ENCODE measurements at regions not wholly inside any gene's neighbourhood (a gene's known extent, or its start where the extent isn't known, plus 50 kb on each side); places are given as distances from the start of the nearest gene placed in this dataset.
"Not testable (repeated sequence)": the region's sequence is repeated elsewhere in the genome, so short reads cannot be mapped to it uniquely, and the experiment has no call there.

- Histone ChIP-seq H3K4me3 (ENCODE audit: low read depth, low read length) (no peak overlapping the region), H3K9me3 (ENCODE audit: control insufficient read depth, insufficient read depth, low read length) (peaks cover 7% of the 10 kb centered on the region), H3K4me1 (ENCODE audit: control insufficient read depth, insufficient read depth, low read length) (no peaks in the 10 kb centered on the region), H3K9ac (ENCODE audit: low read depth, low read length) (no peak overlapping the region), H3K36me3 (ENCODE audit: control insufficient read depth, insufficient read depth, low read length) (no peaks in the 10 kb centered on the region), H3K27me3 (ENCODE audit: control insufficient read depth, insufficient read depth, low read length) (no peaks in the 10 kb centered on the region)
Observed at GRCh38 chr12:126019385-126019784, 954.1 kb downstream of the AACS start.

- Histone ChIP-seq H3K4me3 (ENCODE audit: low read depth, low read length) (no peak overlapping the region), H3K9ac (ENCODE audit: low read depth, low read length) (no peak overlapping the region), H3K9me3 (ENCODE audit: control insufficient read depth, insufficient read depth, low read length) (peaks cover 7% of the 10 kb centered on the region), H3K36me3 (ENCODE audit: control insufficient read depth, insufficient read depth, low read length) (no peaks in the 10 kb centered on the region), H3K27me3 (ENCODE audit: control insufficient read depth, insufficient read depth, low read length) (no peaks in the 10 kb centered on the region), H3K4me1 (ENCODE audit: control insufficient read depth, insufficient read depth, low read length) (no peaks in the 10 kb centered on the region)
Observed at GRCh38 chr12:126021675-126022074, 956.4 kb downstream of the AACS start.

GRCh38 chr12:126027825-126028224 is 962.6 kb downstream of the AACS start:
- H3K4me3 ChIP-seq (ENCODE audit: low read depth, low read length), result no peak overlapping the region
- no peaks in the 10 kb centered on the region for H3K4me1 ChIP-seq (ENCODE audit: control insufficient read depth, insufficient read depth, low read length)
- H3K36me3 ChIP-seq (ENCODE audit: control insufficient read depth, insufficient read depth, low read length), result no peaks in the 10 kb centered on the region
- no peaks in the 10 kb centered on the region for H3K9me3 ChIP-seq (ENCODE audit: control insufficient read depth, insufficient read depth, low read length)
- H3K27me3 ChIP-seq (ENCODE audit: control insufficient read depth, insufficient read depth, low read length), result no peaks in the 10 kb centered on the region
- no peak overlapping the region for H3K9ac ChIP-seq (ENCODE audit: low read depth, low read length)

- no peaks in the 10 kb centered on the region for H3K4me1 ChIP-seq (ENCODE audit: control insufficient read depth, insufficient read depth, low read length)
- no peak overlapping the region for H3K4me3 ChIP-seq (ENCODE audit: low read depth, low read length)
- H3K27me3 ChIP-seq (ENCODE audit: control insufficient read depth, insufficient read depth, low read length), result no peaks in the 10 kb centered on the region
- peaks cover 5% of the 10 kb centered on the region for H3K9me3 ChIP-seq (ENCODE audit: control insufficient read depth, insufficient read depth, low read length)
- H3K9ac ChIP-seq (ENCODE audit: low read depth, low read length), result no peak overlapping the region
- H3K36me3 ChIP-seq (ENCODE audit: control insufficient read depth, insufficient read depth, low read length), result no peaks in the 10 kb centered on the region
Observed at GRCh38 chr12:126030573-126030972, 965.3 kb downstream of the AACS start.

GRCh38 chr12:126033751-126034150 is 968.5 kb downstream of the AACS start:
- Histone ChIP-seq H3K36me3 (ENCODE audit: control insufficient read depth, insufficient read depth, low read length) (no peaks in the 10 kb centered on the region), H3K9me3 (ENCODE audit: control insufficient read depth, insufficient read depth, low read length) (peaks cover 5% of the 10 kb centered on the region), H3K4me1 (ENCODE audit: control insufficient read depth, insufficient read depth, low read length) (no peaks in the 10 kb centered on the region), H3K9ac (ENCODE audit: low read depth, low read length) (no peak overlapping the region), H3K27me3 (ENCODE audit: control insufficient read depth, insufficient read depth, low read length) (no peaks in the 10 kb centered on the region), H3K4me3 (ENCODE audit: low read depth, low read length) (no peak overlapping the region)

- Histone ChIP-seq H3K9ac (ENCODE audit: low read depth, low read length) (no peak overlapping the region), H3K4me3 (ENCODE audit: low read depth, low read length) (no peak overlapping the region), H3K4me1 (ENCODE audit: control insufficient read depth, insufficient read depth, low read length) (no peaks in the 10 kb centered on the region), H3K9me3 (ENCODE audit: control insufficient read depth, insufficient read depth, low read length) (peaks cover 5% of the 10 kb centered on the region), H3K27me3 (ENCODE audit: control insufficient read depth, insufficient read depth, low read length) (no peaks in the 10 kb centered on the region), H3K36me3 (ENCODE audit: control insufficient read depth, insufficient read depth, low read length) (no peaks in the 10 kb centered on the region)
Observed at GRCh38 chr12:126036348-126036747, 971.1 kb downstream of the AACS start.

- Histone ChIP-seq H3K9me3 (ENCODE audit: control insufficient read depth, insufficient read depth, low read length) (peaks cover 8% of the 10 kb centered on the region), H3K27me3 (ENCODE audit: control insufficient read depth, insufficient read depth, low read length) (no peaks in the 10 kb centered on the region), H3K36me3 (ENCODE audit: control insufficient read depth, insufficient read depth, low read length) (no peaks in the 10 kb centered on the region), H3K4me1 (ENCODE audit: control insufficient read depth, insufficient read depth, low read length) (no peaks in the 10 kb centered on the region), H3K9ac (ENCODE audit: low read depth, low read length) (no peak overlapping the region), H3K4me3 (ENCODE audit: low read depth, low read length) (no peak overlapping the region)
Observed at GRCh38 chr12:126038434-126038833, 973.2 kb downstream of the AACS start.

- Histone ChIP-seq H3K4me3 (ENCODE audit: low read depth, low read length) (no peak overlapping the region), H3K9me3 (ENCODE audit: control insufficient read depth, insufficient read depth, low read length) (peaks cover 3% of the 10 kb centered on the region), H3K36me3 (ENCODE audit: control insufficient read depth, insufficient read depth, low read length) (no peaks in the 10 kb centered on the region), H3K27me3 (ENCODE audit: control insufficient read depth, insufficient read depth, low read length) (no peaks in the 10 kb centered on the region), H3K4me1 (ENCODE audit: control insufficient read depth, insufficient read depth, low read length) (no peaks in the 10 kb centered on the region), H3K9ac (ENCODE audit: low read depth, low read length) (no peak overlapping the region)
Observed at GRCh38 chr12:126040307-126040706, 975.1 kb downstream of the AACS start.

- Histone ChIP-seq H3K9me3 (ENCODE audit: control insufficient read depth, insufficient read depth, low read length) (peaks cover 3% of the 10 kb centered on the region), H3K27me3 (ENCODE audit: control insufficient read depth, insufficient read depth, low read length) (no peaks in the 10 kb centered on the region), H3K4me3 (ENCODE audit: low read depth, low read length) (no peak overlapping the region), H3K36me3 (ENCODE audit: control insufficient read depth, insufficient read depth, low read length) (no peaks in the 10 kb centered on the region), H3K4me1 (ENCODE audit: control insufficient read depth, insufficient read depth, low read length) (no peaks in the 10 kb centered on the region), H3K9ac (ENCODE audit: low read depth, low read length) (no peak overlapping the region)
Observed at GRCh38 chr12:126042286-126042685, 977.1 kb downstream of the AACS start.

- H3K36me3 ChIP-seq (ENCODE audit: control insufficient read depth, insufficient read depth, low read length); H3K4me1 ChIP-seq (ENCODE audit: control insufficient read depth, insufficient read depth, low read length); H3K27me3 ChIP-seq (ENCODE audit: control insufficient read depth, insufficient read depth, low read length); H3K9ac ChIP-seq (ENCODE audit: low read depth, low read length); H3K4me3 ChIP-seq (ENCODE audit: low read depth, low read length); H3K9me3 ChIP-seq (ENCODE audit: control insufficient read depth, insufficient read depth, low read length): not testable (repeated sequence)
Observed at GRCh38 chr12:126049501-126049900, 984.3 kb downstream of the AACS start.

GRCh38 chr12:126051611-126052107 is 986.4 kb downstream of the AACS start:
- Histone ChIP-seq H3K4me3 (ENCODE audit: low read depth, low read length) (no peak overlapping the region), H3K9ac (ENCODE audit: low read depth, low read length) (no peak overlapping the region), H3K9me3 (ENCODE audit: control insufficient read depth, insufficient read depth, low read length) (peaks cover 3% of the 10 kb centered on the region), H3K36me3 (ENCODE audit: control insufficient read depth, insufficient read depth, low read length) (no peaks in the 10 kb centered on the region), H3K4me1 (ENCODE audit: control insufficient read depth, insufficient read depth, low read length) (no peaks in the 10 kb centered on the region), H3K27me3 (ENCODE audit: control insufficient read depth, insufficient read depth, low read length) (no peaks in the 10 kb centered on the region)

- no peak overlapping the region for H3K9ac ChIP-seq (ENCODE audit: low read depth, low read length)
- no peaks in the 10 kb centered on the region for H3K4me1 ChIP-seq (ENCODE audit: control insufficient read depth, insufficient read depth, low read length)
- H3K27me3 ChIP-seq (ENCODE audit: control insufficient read depth, insufficient read depth, low read length), result no peaks in the 10 kb centered on the region
- H3K36me3 ChIP-seq (ENCODE audit: control insufficient read depth, insufficient read depth, low read length), result no peaks in the 10 kb centered on the region
- peaks cover 4% of the 10 kb centered on the region for H3K9me3 ChIP-seq (ENCODE audit: control insufficient read depth, insufficient read depth, low read length)
- H3K4me3 ChIP-seq (ENCODE audit: low read depth, low read length), result no peak overlapping the region
Observed at GRCh38 chr12:126055521-126055920, 990.3 kb downstream of the AACS start.

GRCh38 chr12:126061777-126062176 is 996.5 kb downstream of the AACS start:
- Histone ChIP-seq H3K4me1 (ENCODE audit: control insufficient read depth, insufficient read depth, low read length) (no peaks in the 10 kb centered on the region), H3K4me3 (ENCODE audit: low read depth, low read length) (no peak overlapping the region)

More at GRCh38 chr12:126061777-126062176, 996.5 kb downstream of the AACS start:
- Histone ChIP-seq H3K27me3 (ENCODE audit: control insufficient read depth, insufficient read depth, low read length) (no peaks in the 10 kb centered on the region), H3K9me3 (ENCODE audit: control insufficient read depth, insufficient read depth, low read length) (peaks cover 4% of the 10 kb centered on the region), H3K9ac (ENCODE audit: low read depth, low read length) (no peak overlapping the region), H3K36me3 (ENCODE audit: control insufficient read depth, insufficient read depth, low read length) (no peaks in the 10 kb centered on the region)
